Breast epithelium (tissue), 3 donors: ENCODE measurements at regions not wholly inside any gene's neighbourhood (a gene's known extent, or its start where the extent isn't known, plus 50 kb on each side); places are given as distances from the start of the nearest gene placed in this dataset.

Experiments
- POLR2A ChIP-seq: fragments of 450-650 bp; IDR thresholded peaks from one replicate; pipeline ENCODE4 v1.6.1; 2016; ENCODE audit warnings: antibody characterized with exemption, mild to moderate bottlenecking, moderate library complexity
- POLR2AphosphoS5 ChIP-seq, 3 donors: sonication (generic); formaldehyde crosslinking; IDR thresholded peaks; one replicate each; pipeline ENCODE4 v1.6.1; 2017; ENCODE audit warnings: antibody characterized with exemption in 3 of 3
- TF ChIP-seq, protein P1 (sequence below), 3 donors: fragments of 450-650 bp; IDR thresholded peaks; one replicate each; pipeline ENCODE4 v1.5.1; 2016 to 2017; ENCODE audit warnings: antibody characterized with exemption in 3 of 3, mild to moderate bottlenecking in 3 of 3, moderate library complexity in 3 of 3

DNA sequence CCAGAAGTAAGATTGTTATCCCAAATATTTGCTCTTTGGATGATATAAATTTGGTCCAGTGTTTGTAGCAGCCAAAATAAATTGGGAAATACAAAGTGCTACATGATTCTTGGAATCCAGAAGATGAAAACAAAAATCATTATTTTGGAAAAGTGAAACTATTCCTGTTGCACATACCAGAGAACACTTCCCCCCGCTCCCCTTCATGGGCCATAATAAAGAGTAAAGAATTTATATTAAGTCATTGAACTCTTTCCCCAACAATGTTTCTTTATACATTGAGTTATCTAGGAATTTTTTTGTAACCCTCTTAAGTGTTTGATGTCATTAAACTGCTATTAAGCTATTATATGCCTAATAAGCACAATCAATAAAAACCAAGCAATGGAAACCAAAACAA, 490.4 kb upstream of the HS3ST5 start:
- TF ChIP-seq, protein P1, sequence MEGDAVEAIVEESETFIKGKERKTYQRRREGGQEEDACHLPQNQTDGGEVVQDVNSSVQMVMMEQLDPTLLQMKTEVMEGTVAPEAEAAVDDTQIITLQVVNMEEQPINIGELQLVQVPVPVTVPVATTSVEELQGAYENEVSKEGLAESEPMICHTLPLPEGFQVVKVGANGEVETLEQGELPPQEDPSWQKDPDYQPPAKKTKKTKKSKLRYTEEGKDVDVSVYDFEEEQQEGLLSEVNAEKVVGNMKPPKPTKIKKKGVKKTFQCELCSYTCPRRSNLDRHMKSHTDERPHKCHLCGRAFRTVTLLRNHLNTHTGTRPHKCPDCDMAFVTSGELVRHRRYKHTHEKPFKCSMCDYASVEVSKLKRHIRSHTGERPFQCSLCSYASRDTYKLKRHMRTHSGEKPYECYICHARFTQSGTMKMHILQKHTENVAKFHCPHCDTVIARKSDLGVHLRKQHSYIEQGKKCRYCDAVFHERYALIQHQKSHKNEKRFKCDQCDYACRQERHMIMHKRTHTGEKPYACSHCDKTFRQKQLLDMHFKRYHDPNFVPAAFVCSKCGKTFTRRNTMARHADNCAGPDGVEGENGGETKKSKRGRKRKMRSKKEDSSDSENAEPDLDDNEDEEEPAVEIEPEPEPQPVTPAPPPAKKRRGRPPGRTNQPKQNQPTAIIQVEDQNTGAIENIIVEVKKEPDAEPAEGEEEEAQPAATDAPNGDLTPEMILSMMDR (IDR thresholded peaks at IDR 0.05) = no peak
- no peak for TF ChIP-seq POLR2A
- TF ChIP-seq POLR2AphosphoS5 (IDR thresholded peaks at IDR 0.05) = no peak
